Vagina (tissue), 2 donors: ENCODE measurements at regions not wholly inside any gene's neighbourhood (a gene's known extent, or its start where the extent isn't known, plus 50 kb on each side); places are given as distances from the start of the nearest gene placed in this dataset.

Experiments used
- POLR2A ChIP-seq, 2 donors: fragments of 450-650 bp; IDR thresholded peaks; one replicate each; pipeline ENCODE4 v1.6.1; 2017; ENCODE audit warnings: antibody characterized with exemption in 2 of 2, mild to moderate bottlenecking in 2 of 2, moderate library complexity in 2 of 2
- TF ChIP-seq, protein P1 (sequence below), 3 experiments: fragments of 450-650 bp in 2 of 3; fragments of 200-600 bp in 1 of 3; sonication (generic) in 1 of 3; IDR thresholded peaks; one replicate each; pipeline ENCODE4 v1.5.1; 2017 to 2019; ENCODE audit warnings: antibody characterized with exemption in 3 of 3, mild to moderate bottlenecking in 2 of 3, moderate library complexity in 2 of 3

- TF ChIP-seq, protein P1, sequence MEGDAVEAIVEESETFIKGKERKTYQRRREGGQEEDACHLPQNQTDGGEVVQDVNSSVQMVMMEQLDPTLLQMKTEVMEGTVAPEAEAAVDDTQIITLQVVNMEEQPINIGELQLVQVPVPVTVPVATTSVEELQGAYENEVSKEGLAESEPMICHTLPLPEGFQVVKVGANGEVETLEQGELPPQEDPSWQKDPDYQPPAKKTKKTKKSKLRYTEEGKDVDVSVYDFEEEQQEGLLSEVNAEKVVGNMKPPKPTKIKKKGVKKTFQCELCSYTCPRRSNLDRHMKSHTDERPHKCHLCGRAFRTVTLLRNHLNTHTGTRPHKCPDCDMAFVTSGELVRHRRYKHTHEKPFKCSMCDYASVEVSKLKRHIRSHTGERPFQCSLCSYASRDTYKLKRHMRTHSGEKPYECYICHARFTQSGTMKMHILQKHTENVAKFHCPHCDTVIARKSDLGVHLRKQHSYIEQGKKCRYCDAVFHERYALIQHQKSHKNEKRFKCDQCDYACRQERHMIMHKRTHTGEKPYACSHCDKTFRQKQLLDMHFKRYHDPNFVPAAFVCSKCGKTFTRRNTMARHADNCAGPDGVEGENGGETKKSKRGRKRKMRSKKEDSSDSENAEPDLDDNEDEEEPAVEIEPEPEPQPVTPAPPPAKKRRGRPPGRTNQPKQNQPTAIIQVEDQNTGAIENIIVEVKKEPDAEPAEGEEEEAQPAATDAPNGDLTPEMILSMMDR (IDR thresholded peaks at IDR 0.05) = no peak
- TF ChIP-seq POLR2A (IDR thresholded peaks at IDR 0.05) = no peak
Measured at GRCh38 chr15:66956672-66957430, 108.6 kb upstream of the SMAD3 start.
